H1 (cell line): ENCODE measurements at regions not wholly inside any gene's neighbourhood (a gene's known extent, or its start where the extent isn't known, plus 50 kb on each side); places are given as distances from the start of the nearest gene placed in this dataset.

Experiments used
- CTCF ChIA-PET: fragments of 300-600 bp; sonication (Branson Sonifier 250); formaldehyde crosslinking; loops from one replicate; lab custom pipeline; 2021; ENCODE audit not compliant: partially characterized antibody; lab: Charles Lee
- POLR2A ChIA-PET: fragments of 300-600 bp; sonication (Branson Sonifier 250); formaldehyde crosslinking; loops from one replicate; lab custom pipeline; 2021; ENCODE audit warnings: inconsistent platforms; ENCODE audit not compliant: partially characterized antibody; lab: Charles Lee
- DNase-seq, 2 experiments: peaks; one replicate each; pipeline versions ENCODE4 v3.0.0 to v3.0.0-alpha.2; 2010 to 2022; ENCODE audit warnings: low spot score in 2 of 2, low read depth in 1 of 2, mixed read lengths in 1 of 2
- FAIRE-seq: peaks from 2 replicates; lab custom pipeline; 2011; peaks lifted over from hg19 to GRCh38; lab: Jason Lieb, UNC
- H2AFZ ChIP-seq: 2 replicates; pipeline ENCODE4 v1.8.1; 2012; ENCODE audit warnings: low read length, inconsistent platforms
- H2AK5ac ChIP-seq: 2 replicates; pipeline ENCODE4 v1.6.1; 2013; ENCODE audit warnings: low read depth, low read length
- H2BK120ac ChIP-seq: replicated peaks from 2 replicates; pipeline ENCODE3; 2013; ENCODE audit warnings: low read depth, low read length, inconsistent platforms
- H2BK12ac ChIP-seq: 2 replicates; pipeline ENCODE4 v1.6.1; 2013; ENCODE audit warnings: low read depth, low read length
- H2BK15ac ChIP-seq: 2 replicates; pipeline ENCODE4 v1.6.1; 2013; ENCODE audit warnings: low read length
- H2BK20ac ChIP-seq: 2 replicates; pipeline ENCODE4 v1.6.1; 2013; ENCODE audit warnings: low read length
- H2BK5ac ChIP-seq: 2 replicates; pipeline ENCODE4 v1.6.1; 2013; ENCODE audit warnings: low read depth, low read length
- H3K14ac ChIP-seq: 2 replicates; pipeline ENCODE4 v1.6.1; 2013; ENCODE audit warnings: inconsistent platforms; ENCODE audit not compliant: insufficient read length
- H3K18ac ChIP-seq: 2 replicates; pipeline ENCODE4 v1.6.1; 2013; ENCODE audit warnings: low read length; ENCODE audit errors: extremely low read depth
- H3K23ac ChIP-seq: 2 replicates; pipeline ENCODE4 v1.6.1; 2013; ENCODE audit warnings: inconsistent platforms; ENCODE audit not compliant: insufficient read length
- H3K23me2 ChIP-seq: 2 replicates; pipeline ENCODE4 v1.6.1; 2013; ENCODE audit warnings: low read depth, low read length
- H3K27ac ChIP-seq: 2 replicates; pipeline ENCODE4 v1.6.1; 2011; ENCODE audit warnings: low read depth, low read length, inconsistent platforms
- H3K27me3 ChIP-seq, 4 experiments: replicated peaks in 1 of 4; 1 replicate in 1 of 4; 2 replicates in 3 of 4; pipeline versions ENCODE4 v1.6.1 to v1.8.1; 2011 to 2013; ENCODE audit warnings: low read length in 3 of 4, mild to moderate bottlenecking in 3 of 4, inconsistent platforms in 2 of 4, mixed read lengths in 2 of 4, moderate library complexity in 1 of 4; ENCODE audit not compliant: control insufficient read depth in 3 of 4, insufficient read depth in 3 of 4; ENCODE audit errors: extremely low read depth in 1 of 4
- H3K36me3 ChIP-seq, 4 experiments: 2 replicates each; pipeline versions ENCODE4 v1.6.1 to v1.8.1; 2011 to 2013; ENCODE audit warnings: mild to moderate bottlenecking in 4 of 4, low read length in 3 of 4, moderate library complexity in 2 of 4, control low read depth in 1 of 4, inconsistent platforms in 1 of 4; ENCODE audit not compliant: insufficient read depth in 4 of 4, control insufficient read depth in 2 of 4
- H3K4ac ChIP-seq: replicated peaks from 2 replicates; pipeline ENCODE3; 2013; ENCODE audit warnings: low read length, low read depth, mixed read lengths, inconsistent platforms; ENCODE audit not compliant: insufficient read length
- H3K4me1 ChIP-seq, 4 experiments: replicated peaks in 1 of 4; 1 replicate in 1 of 4; 2 replicates in 3 of 4; pipeline versions ENCODE4 v1.6.1 to v1.8.1; 2011 to 2013; ENCODE audit warnings: low read length in 3 of 4, inconsistent platforms in 2 of 4, mixed read lengths in 1 of 4; ENCODE audit not compliant: insufficient read depth in 4 of 4, control insufficient read depth in 3 of 4
- H3K4me2 ChIP-seq, 2 experiments: 2 replicates each; pipeline versions ENCODE4 v1.6.1 to v1.8.1; 2011 to 2013; ENCODE audit warnings: low read depth in 2 of 2, low read length in 2 of 2, control low read depth in 1 of 2, inconsistent platforms in 1 of 2, mild to moderate bottlenecking in 1 of 2; ENCODE audit not compliant: insufficient read depth in 1 of 2
- H3K4me3 ChIP-seq, 4 experiments: fragments of 200-600, 300-600 bp in 1 of 4; sonication (generic), shearing (Covaris generic), sonication (Bioruptor Twin) in 1 of 4; 2 replicates each; pipeline versions ENCODE4 v1.5.1 to v1.8.1; 2011 to 2016; ENCODE audit warnings: low read length in 4 of 4, low read depth in 3 of 4, control low read depth in 2 of 4, inconsistent platforms in 2 of 4, mild to moderate bottlenecking in 2 of 4, mixed read lengths in 1 of 4, moderate library complexity in 1 of 4; ENCODE audit not compliant: insufficient read depth in 2 of 4; ENCODE audit errors: extremely low read depth in 1 of 4
- H3K56ac ChIP-seq: replicated peaks from 2 replicates; pipeline ENCODE3; 2013; ENCODE audit warnings: low read depth, mild to moderate bottlenecking, mixed read lengths, low read length, inconsistent platforms; ENCODE audit not compliant: insufficient read length
- H3K79me1 ChIP-seq: 2 replicates; pipeline ENCODE4 v1.6.1; 2013; ENCODE audit warnings: low read depth, low read length, control low read depth
- H3K79me2 ChIP-seq, 2 experiments: 2 replicates each; pipeline versions ENCODE4 v1.6.1 to v1.8.1; 2012 to 2013; ENCODE audit warnings: low read length in 2 of 2, mild to moderate bottlenecking in 2 of 2, inconsistent platforms in 1 of 2; ENCODE audit not compliant: insufficient read depth in 2 of 2, control insufficient read depth in 1 of 2
- H3K9ac ChIP-seq, 4 experiments: replicated peaks in 1 of 4; 1 replicate in 1 of 4; 2 replicates in 3 of 4; pipeline versions ENCODE4 v1.6.1 to v1.8.1; 2011 to 2013; ENCODE audit warnings: low read depth in 3 of 4, low read length in 3 of 4, control low read depth in 2 of 4, mild to moderate bottlenecking in 2 of 4, moderate library complexity in 2 of 4, inconsistent platforms in 1 of 4; ENCODE audit errors: extremely low read depth in 1 of 4
- H3K9me3 ChIP-seq, 2 experiments: 2 replicates each; pipeline versions ENCODE4 v1.6.1 to v1.8.1; 2012 to 2013; ENCODE audit warnings: mild to moderate bottlenecking in 2 of 2, moderate library complexity in 2 of 2, control low read depth in 1 of 2, inconsistent platforms in 1 of 2, low read depth in 1 of 2, low read length in 1 of 2, mixed read lengths in 1 of 2; ENCODE audit not compliant: insufficient read depth in 2 of 2
- H4K20me1 ChIP-seq, 2 experiments: replicated peaks in 1 of 2; 2 replicates each; pipeline versions ENCODE3 to v1.8.1; 2011 to 2013; ENCODE audit warnings: inconsistent platforms in 2 of 2, low read length in 2 of 2, mild to moderate bottlenecking in 1 of 2; ENCODE audit not compliant: insufficient read depth in 2 of 2, control insufficient read depth in 1 of 2
- H4K5ac ChIP-seq: 2 replicates; pipeline ENCODE4 v1.6.1; 2013; ENCODE audit warnings: low read length, low read depth, mixed read lengths, inconsistent platforms; ENCODE audit not compliant: insufficient read length
- H4K8ac ChIP-seq: 2 replicates; pipeline ENCODE4 v1.8.0; 2013; ENCODE audit warnings: mild to moderate bottlenecking, moderate library complexity, low read length, inconsistent platforms; ENCODE audit not compliant: insufficient read depth; ENCODE audit errors: extremely low read depth
- H4K91ac ChIP-seq: replicated peaks from 2 replicates; pipeline ENCODE3; 2013; ENCODE audit warnings: low read length, mixed read lengths, inconsistent platforms; ENCODE audit not compliant: insufficient read length
- EGR1 ChIP-seq: IDR thresholded peaks from 2 replicates; pipeline ENCODE4 v1.6.1; 2011; ENCODE audit warnings: low read depth, low read length, borderline replicate concordance
- HDAC6 ChIP-seq: IDR thresholded peaks from one replicate; pipeline ENCODE4 v1.7.1; 2012; ENCODE audit warnings: low read depth, mild to moderate bottlenecking, inconsistent platforms, low read length, moderate library complexity
- POLR2A ChIP-seq, 2 experiments: IDR thresholded peaks; 1 replicate in 1 of 2; 2 replicates in 1 of 2; pipeline ENCODE4 v1.6.1; 2011; ENCODE audit warnings: low read depth in 2 of 2, low read length in 2 of 2, mild to moderate bottlenecking in 2 of 2; ENCODE audit errors: control extremely low read depth in 1 of 2
- RXRA ChIP-seq: IDR thresholded peaks from 2 replicates; pipeline ENCODE4 v1.6.1; 2011; ENCODE audit warnings: low read depth, mild to moderate bottlenecking, low read length, moderate library complexity; ENCODE audit not compliant: insufficient read depth
- TAF1 ChIP-seq: IDR thresholded peaks from 2 replicates; pipeline ENCODE4 v1.6.1; 2011; ENCODE audit warnings: mild to moderate bottlenecking, low read depth, low read length
- WGBS, 2 experiments: shearing (Covaris generic) in 1 of 2; methylation state at CpG; one replicate each; pipeline versions ENCODE4 v1.1.6 to v1.1.7; 2013 to 2015; ENCODE audit warnings: low lambda C conversion rate in 2 of 2, mixed read lengths in 2 of 2, inconsistent platforms in 1 of 2, low coverage in 1 of 2, missing lambda C conversion rate in 1 of 2; ENCODE audit not compliant: insufficient replicate concordance in 2 of 2, insufficient coverage in 1 of 2, insufficient read length in 1 of 2; ENCODE audit errors: extremely low coverage in 1 of 2, missing lambda C conversion rate in 1 of 2; 5-methylcytosine and 5-hydroxymethylcytosine counted together
- TF ChIP-seq, protein P1 (sequence below): IDR thresholded peaks from 2 replicates; pipeline ENCODE4 v1.6.1; 2012; ENCODE audit warnings: inconsistent platforms

DNA sequence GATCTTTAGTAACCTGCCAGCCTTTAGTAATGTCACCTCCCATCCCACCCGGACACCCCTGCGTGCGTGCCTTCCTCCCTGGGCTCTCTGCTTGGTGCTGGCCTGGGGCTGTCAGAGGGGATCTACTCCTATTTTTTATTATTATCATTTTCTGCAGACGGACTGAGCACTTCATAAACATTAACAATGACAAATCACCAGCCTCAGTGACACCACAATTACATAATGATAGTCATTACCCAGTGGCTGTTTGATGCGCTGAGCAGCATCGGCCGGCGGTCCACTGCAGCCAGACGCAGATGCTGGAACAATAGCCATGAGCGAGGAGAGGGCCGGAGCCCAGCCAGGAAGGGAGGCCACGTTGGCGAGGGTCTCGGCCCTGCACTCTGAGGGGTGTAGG lies 309.3 kb upstream of the AJAP1 start:
- Histone ChIP-seq H3K4ac (no peak overlapping the region), H3K36me3 (no peaks in the 10 kb centered on the region), H4K91ac (no peak overlapping the region), H3K4me2 (no peak overlapping the region), H2AFZ (no peak overlapping the region), H2BK20ac (no peak overlapping the region), H3K9ac (no peak overlapping the region), H3K14ac (no peak overlapping the region), H4K5ac (no peak overlapping the region), H3K9me3 (peaks cover 44 to 55% of the 10 kb centered on the region in 2 experiments; a peak in 3 of 4 replicates), H2AK5ac (no peak overlapping the region), H2BK12ac (no peak overlapping the region), H3K4me3 (no peak overlapping the region), H3K23ac (no peak overlapping the region), H3K27ac (no peak overlapping the region), H2BK120ac (no peak overlapping the region), H2BK15ac (no peak overlapping the region), H3K23me2 (no peaks in the 10 kb centered on the region; the same call in 1 of the 2 replicates), H4K20me1 (no peaks in the 10 kb centered on the region), H3K27me3 (no peaks in the 10 kb centered on the region), H3K18ac (no peak overlapping the region), H3K79me2 (no peaks in the 10 kb centered on the region), H3K56ac (no peak overlapping the region), H3K79me1 (no peaks in the 10 kb centered on the region), H3K4me1 (no peaks in the 10 kb centered on the region), H4K8ac (no peak overlapping the region), H2BK5ac (no peak overlapping the region)
- DNase-seq (no peak), FAIRE-seq (no peak)
- ChIA-PET CTCF (no interaction called here), POLR2A (no interaction called here)
- TF ChIP-seq RXRA: no peak
- no peak for TF ChIP-seq POLR2A (IDR thresholded peaks at IDR 0.05; ENCODE audit: control extremely low read depth in 1 of 2, low read depth in 2 of 2, low read length in 2 of 2)
- TF ChIP-seq HDAC6: no peak
- TF ChIP-seq, protein P1, sequence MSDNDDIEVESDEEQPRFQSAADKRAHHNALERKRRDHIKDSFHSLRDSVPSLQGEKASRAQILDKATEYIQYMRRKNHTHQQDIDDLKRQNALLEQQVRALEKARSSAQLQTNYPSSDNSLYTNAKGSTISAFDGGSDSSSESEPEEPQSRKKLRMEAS: no peak
- TF ChIP-seq EGR1: no peak
- no peak for TF ChIP-seq TAF1
- 82% methylated on average over 13 of the region's 14 CpGs; no CpG with 5 or more reads in 1 of the 2 experiments for WGBS, 2 experiments
